ENCODE measurements at regions not wholly inside any gene's neighbourhood (a gene's known extent, or its start where the extent isn't known, plus 50 kb on each side); places are given as distances from the start of the nearest gene placed in this dataset.
"Not testable (repeated sequence)": the region's sequence is repeated elsewhere in the genome, so short reads cannot be mapped to it uniquely, and the experiment has no call there.

DNA sequence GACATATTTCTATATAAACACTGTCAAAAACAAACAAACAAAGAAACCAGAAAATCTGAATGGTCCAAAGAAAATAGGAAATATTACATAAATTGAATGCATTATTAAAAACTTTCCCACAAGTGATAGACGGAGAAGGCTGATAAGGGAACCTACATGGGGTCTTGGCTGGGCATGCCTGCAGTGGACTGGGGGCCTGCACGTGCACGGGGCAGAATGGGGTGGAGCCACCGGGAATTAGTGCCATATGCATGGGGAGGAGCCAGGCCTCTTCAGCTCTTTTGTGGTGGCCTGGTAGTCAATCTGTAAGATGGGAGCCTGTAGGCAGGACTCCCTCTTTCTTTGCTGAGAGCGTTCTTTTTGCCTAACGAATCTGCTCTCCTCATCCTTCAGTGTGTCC, 1031.7 kb upstream of the FBXO33 start:
- DNase-seq = no peak

GRCh38 chr14:40452674-40453073, 1020.4 kb upstream of the FBXO33 start:
- no peak for DNase-seq

GRCh38 chr14:40447017-40447416, 1014.8 kb upstream of the FBXO33 start:
- DNase-seq = no peak

DNA sequence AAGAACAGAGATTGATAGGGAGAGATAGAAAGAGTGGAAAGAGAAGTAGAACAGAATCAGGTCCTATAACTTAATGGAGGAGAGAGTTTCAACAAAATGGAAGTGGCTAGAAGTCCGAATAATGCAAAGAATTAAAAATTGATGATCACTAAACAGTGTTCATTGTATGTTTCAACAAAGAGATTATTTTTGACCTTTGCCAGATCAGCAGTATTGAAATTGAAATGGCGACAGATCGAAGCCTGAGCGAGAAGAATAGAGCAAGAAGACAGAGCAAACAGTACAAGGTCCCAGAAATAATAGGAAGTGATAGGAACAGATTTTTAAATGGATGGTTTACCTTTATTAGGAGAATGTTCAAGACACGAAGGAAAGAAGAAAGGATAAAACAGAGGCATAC, 1012.8 kb upstream of the FBXO33 start:
- DNase-seq = no peak

DNA sequence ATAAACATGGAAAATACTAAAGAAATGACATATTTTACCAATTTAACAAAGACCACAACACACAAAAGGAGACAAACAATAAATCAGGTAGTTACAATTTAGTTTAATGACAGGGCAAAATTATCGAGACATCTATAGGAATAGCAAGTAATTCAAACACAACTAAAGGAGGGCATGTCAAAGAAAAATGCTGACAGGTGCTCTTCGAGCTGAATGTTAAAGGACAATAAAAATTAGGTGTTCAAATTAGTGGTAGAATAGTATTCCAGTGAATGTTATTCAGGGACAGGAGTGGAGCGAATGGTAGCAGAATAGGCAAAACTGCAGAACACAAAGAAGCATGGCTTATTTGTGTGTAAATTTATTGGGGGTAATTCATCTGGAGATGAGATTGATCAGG, 1004.3 kb upstream of the FBXO33 start:
- DNase-seq = no peak

DNA sequence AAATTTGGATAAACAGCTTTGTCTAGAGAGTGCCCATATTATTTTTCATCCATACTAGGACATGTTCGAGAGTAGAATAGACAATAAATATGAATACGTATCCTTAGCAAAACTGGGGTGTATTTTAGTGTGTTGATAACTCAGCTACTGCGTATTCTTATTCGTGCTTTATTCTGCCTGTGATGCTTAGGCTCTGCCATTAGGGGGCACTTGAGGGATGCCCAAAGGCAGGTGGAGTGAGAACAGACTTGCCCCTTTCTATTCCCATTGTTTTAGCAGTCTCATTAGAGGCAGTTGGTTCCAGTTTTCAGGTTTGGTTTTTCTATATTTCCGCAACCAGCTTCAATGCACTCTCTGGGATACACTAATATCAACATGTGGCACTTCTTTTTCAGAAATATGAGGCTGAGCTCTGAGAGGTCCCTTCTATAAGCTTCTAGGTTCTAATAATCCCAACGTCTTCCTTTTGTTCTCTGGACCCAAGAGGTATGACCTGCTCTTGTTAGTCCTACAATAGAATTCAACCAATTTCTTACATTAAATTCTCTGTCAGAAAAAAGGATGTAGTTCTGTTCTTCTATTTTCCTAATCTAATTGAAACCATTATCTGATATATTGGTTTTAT, 985.7 kb upstream of the FBXO33 start:
- DNase-seq = no peak

- no peak for DNase-seq
Measured at GRCh38 chr14:40416565-40416964, 984.3 kb upstream of the FBXO33 start.

DNA sequence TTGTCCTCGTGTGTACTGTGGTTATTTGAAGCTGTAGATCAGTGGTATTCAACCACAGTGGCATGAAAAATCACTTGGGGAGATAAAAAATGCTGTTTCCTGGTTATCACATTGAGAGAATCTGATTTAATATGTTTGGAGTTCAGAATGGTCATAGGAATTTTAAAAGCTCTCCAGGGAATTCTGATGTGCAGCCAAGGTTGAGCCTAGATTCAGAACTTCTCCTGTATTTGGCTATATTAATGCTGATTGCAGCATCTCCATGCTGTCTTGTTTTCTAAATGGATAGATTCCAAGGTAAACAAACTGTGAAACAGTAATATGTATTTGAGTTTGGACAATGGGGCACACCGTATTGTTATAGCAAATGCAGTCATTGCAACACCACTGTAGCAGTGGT, 982.2 kb upstream of the FBXO33 start:
- DNase-seq = peak; percentile 38

- no peak for DNase-seq
Measured at GRCh38 chr14:40413136-40413535, 980.9 kb upstream of the FBXO33 start.

GRCh38 chr14:40410708-40411107, 978.5 kb upstream of the FBXO33 start:
- no peak for DNase-seq

- no peak for DNase-seq
Measured at GRCh38 chr14:40402957-40403356, 970.7 kb upstream of the FBXO33 start.

GRCh38 chr14:40398981-40399380, 966.7 kb upstream of the FBXO33 start:
- DNase-seq = no peak

DNA sequence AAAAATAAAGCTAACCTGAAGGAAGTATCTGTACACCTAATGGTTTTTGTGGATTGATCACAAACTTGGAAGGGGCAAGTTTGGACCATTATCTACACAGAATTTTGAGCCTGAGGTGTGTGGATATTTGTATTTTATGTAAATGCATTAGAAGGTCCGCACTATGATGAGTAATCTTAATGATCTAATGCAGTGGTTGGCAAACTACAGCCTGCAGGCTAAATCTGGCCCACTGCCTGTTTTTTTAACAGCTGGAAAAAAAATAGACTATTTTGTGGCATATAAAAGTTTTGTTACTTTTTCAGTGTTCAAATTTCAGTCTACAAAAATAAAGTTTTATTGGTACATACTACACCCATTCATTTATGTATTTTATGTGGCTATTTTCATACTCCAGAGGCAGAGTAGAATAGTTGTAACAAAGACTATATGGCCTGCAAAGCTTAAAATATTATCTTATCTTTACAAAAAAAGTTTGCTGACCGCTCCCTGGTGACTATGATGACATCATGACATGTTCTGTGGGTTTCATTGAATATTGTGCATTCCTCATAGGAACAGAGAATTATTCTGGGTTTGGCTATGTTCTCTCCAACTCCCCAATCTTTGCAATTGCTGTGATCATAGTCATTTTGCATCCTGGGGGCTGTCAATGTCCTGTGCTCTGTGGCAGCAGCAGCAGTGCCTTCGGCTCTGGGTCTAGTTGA, 962.6 kb upstream of the FBXO33 start:
- DNase-seq = no peak

- DNase-seq = no peak
Measured at GRCh38 chr14:40393143-40393542, 960.9 kb upstream of the FBXO33 start.

DNA sequence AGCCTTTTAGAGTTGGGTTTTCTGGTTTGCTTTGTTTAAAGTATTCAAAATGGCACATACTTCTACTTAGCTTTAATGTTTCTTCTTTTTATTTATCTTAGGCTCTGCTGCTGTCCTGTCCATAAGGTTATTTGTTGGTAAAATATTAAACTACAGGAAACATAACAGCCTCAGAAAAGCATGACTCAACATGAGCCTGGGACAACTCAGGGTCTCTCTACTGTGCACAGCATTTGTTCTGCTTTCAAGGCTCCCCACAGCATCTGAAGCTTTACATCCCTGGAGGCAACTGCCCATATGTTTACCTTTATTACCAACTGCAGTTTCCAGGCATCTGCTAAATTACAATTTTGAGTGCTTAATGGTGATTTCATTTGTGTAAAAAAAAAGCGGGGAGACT, 954.2 kb upstream of the FBXO33 start:
- DNase-seq = no peak

- DNase-seq = no peak
Measured at GRCh38 chr14:40374221-40374620, 942.0 kb upstream of the FBXO33 start.

GRCh38 chr14:40371011-40371410, 938.8 kb upstream of the FBXO33 start:
- no peak for DNase-seq

- DNase-seq = peak; percentile 46
Measured at GRCh38 chr14:40368314-40368713, 936.1 kb upstream of the FBXO33 start.

DNA sequence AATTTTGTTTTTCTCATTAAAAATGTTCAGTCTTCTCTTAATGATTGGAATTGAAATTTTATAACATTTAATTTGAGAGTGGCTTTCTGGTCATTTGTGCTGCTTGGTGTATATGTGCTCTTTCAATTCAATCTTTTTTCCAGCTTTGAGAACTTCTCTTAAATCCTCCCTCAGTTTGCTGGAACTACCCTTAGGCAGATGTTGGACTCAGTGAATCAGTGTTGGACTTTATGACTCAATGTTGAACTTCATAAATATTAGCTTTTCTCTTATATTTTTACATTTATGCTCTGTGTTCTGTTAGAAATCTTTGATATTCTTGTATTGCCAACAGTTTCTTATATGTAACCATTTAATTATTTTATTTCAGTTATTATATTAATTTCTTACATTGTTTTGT, 935.5 kb upstream of the FBXO33 start:
- no peak for DNase-seq

GRCh38 chr14:40365305-40365704, 933.1 kb upstream of the FBXO33 start:
- no peak for DNase-seq

GRCh38 chr14:40362856-40363255, 930.6 kb upstream of the FBXO33 start:
- DNase-seq = no peak

- no peak for DNase-seq
Measured at GRCh38 chr14:40354754-40355153, 922.5 kb upstream of the FBXO33 start.

- not testable (repeated sequence) for DNase-seq
Measured at GRCh38 chr14:40348104-40348503, 915.9 kb upstream of the FBXO33 start.

DNA sequence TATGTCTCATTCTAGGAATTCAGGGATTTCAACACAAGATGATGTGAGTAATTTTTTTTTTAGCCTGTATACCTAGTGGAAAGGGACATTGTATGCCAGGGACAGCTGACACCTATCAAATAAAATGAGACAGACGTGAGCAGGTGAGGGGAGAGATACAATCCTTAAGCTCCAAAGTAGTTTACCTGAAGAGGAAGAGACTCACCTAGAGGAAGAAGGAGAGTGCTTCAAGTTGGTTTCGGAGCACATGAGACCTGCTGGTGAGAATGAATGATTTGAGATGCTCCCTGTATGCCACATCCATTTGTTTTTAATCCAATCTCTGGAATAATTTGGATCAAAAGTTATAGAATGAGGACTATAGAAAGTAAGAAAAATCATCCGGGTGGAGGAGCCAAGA, 915.4 kb upstream of the FBXO33 start:
- no peak for DNase-seq

- no peak for DNase-seq
Measured at GRCh38 chr14:40346275-40346674, 914.0 kb upstream of the FBXO33 start.

All from NCI-H774 (cell line).